ENCODE measurements at regions not wholly inside any gene's neighbourhood (a gene's known extent, or its start where the extent isn't known, plus 50 kb on each side); places are given as distances from the start of the nearest gene placed in this dataset.

DNA sequence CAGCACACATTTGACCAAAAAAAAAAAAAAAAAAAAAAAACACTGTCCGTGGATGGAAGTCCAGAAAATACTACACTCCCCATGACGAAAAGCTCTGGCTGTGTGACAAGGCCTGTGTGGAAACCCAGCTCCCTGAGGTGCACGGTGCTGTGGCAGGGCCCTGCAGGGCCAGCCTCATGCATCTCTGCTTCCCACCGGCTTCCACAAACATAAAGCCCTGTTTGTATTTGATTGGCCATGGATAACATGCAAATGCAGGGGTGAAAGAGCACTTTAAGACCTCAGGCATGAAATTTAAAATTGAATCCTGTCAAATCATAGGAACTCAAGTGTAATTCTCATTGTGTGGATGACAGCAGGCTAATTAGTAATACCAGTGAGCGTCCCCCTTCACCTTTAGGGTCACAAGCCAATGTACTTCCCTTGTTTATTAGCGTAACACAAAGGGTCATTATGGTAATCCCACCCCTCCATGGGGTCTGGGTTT, 757.2 kb downstream of the GALR1 start:
- no peak for DNase-seq (ENCODE audit: low read depth)
- H3K4me3 ChIP-seq (ENCODE audit: low read length), result no peak overlapping the region
- TF ChIP-seq, protein P1, sequence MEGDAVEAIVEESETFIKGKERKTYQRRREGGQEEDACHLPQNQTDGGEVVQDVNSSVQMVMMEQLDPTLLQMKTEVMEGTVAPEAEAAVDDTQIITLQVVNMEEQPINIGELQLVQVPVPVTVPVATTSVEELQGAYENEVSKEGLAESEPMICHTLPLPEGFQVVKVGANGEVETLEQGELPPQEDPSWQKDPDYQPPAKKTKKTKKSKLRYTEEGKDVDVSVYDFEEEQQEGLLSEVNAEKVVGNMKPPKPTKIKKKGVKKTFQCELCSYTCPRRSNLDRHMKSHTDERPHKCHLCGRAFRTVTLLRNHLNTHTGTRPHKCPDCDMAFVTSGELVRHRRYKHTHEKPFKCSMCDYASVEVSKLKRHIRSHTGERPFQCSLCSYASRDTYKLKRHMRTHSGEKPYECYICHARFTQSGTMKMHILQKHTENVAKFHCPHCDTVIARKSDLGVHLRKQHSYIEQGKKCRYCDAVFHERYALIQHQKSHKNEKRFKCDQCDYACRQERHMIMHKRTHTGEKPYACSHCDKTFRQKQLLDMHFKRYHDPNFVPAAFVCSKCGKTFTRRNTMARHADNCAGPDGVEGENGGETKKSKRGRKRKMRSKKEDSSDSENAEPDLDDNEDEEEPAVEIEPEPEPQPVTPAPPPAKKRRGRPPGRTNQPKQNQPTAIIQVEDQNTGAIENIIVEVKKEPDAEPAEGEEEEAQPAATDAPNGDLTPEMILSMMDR (conservative IDR thresholded peaks at IDR 0.05; ENCODE audit: low read length), result no peak

DNA sequence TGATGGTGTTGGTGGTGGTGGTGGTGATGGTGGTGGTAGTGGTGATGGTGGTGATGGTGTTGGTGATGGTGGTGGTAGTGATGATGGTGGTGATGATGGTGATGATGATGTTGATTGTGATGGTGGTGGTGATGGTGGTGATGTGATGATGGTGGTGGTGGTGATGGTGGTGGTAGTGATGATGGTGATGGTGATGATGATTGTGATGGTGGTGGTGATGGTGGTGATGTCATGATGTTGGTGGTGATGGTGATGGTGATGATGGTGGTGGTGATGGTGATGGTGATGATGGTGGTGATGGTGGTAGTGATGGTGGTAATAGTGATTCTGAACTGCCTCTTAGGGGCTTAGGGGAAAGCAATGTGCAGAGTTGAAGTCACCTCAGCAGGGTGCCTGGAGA, 760.7 kb downstream of the GALR1 start:
- no peak overlapping the region for H3K4me3 ChIP-seq (ENCODE audit: low read length)
- no peak for DNase-seq (ENCODE audit: low read depth)
- TF ChIP-seq, protein P1 (conservative IDR thresholded peaks at IDR 0.05; ENCODE audit: low read length), result no peak

DNA sequence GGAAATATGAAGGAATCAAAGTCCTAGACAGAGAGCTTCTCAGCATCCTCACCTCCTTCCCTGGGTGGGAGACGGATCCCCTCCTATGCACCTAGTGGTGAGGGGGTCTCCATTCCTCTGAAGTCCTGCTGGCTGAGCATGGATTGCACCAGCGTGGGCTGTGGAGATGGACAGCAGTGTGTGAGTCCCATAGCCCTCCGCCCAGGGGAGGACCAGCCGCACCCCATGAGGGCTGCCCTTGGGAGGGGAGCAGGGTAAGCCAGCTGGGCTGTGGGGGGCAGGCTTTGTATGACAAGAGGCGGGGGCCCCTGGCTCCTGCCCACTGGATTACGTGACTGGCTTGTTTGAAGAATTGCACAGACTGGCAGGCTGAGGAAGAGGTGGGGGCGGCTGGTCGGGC, 768.2 kb downstream of the GALR1 start:
- TF ChIP-seq, protein P1 (conservative IDR thresholded peaks at IDR 0.05; ENCODE audit: low read length), result no peak
- H3K4me3 ChIP-seq (ENCODE audit: low read length), result no peak overlapping the region
- no peak for DNase-seq (ENCODE audit: low read depth)

DNA sequence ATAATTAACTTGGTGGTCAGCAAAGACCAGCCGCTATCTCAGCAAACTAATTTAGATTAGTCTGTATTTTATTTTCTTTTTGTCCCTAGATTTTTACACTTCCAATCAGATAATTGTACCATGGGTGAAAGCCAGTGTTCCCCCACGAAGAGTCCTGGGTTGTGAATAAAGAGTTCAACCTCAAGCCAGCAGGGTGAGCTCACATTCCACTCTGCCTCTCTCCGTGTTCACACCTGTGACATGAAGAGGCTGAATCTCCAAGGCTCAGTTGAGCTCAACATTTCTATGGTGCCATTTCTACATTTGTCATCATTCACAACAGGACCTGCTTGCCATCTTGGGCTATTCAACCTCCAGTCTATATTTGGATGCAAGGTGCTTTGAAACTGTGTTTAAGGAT, 771.5 kb downstream of the GALR1 start:
- TF ChIP-seq, protein P1 (conservative IDR thresholded peaks at IDR 0.05; ENCODE audit: low read length), result no peak
- DNase-seq (ENCODE audit: low read depth), result no peak
- H3K4me3 ChIP-seq (ENCODE audit: low read length), result no peak overlapping the region

DNA sequence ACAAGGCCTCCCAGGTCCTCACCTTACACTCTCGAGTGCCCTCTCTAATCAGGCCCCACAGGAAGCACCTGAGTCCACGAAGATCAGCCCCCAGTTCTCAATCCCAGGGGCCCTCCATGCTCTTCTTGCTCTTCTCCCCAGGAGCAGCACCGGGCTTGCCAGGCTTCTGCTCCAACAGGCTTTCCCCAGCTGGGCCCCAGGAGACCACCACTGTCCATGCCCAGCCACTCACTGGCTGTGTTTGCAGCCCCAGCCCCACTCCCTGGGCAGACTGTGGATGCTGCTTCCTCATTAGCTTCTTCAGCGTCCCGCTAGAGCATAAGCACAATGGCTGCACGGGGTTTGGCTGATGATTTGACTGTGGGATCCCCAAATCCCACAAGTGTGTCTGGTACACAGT, 781.9 kb downstream of the GALR1 start:
- TF ChIP-seq, protein P1 (conservative IDR thresholded peaks at IDR 0.05; ENCODE audit: low read length), result no peak
- no peak overlapping the region for H3K4me3 ChIP-seq (ENCODE audit: low read length)
- DNase-seq (ENCODE audit: low read depth), result no peak

DNA sequence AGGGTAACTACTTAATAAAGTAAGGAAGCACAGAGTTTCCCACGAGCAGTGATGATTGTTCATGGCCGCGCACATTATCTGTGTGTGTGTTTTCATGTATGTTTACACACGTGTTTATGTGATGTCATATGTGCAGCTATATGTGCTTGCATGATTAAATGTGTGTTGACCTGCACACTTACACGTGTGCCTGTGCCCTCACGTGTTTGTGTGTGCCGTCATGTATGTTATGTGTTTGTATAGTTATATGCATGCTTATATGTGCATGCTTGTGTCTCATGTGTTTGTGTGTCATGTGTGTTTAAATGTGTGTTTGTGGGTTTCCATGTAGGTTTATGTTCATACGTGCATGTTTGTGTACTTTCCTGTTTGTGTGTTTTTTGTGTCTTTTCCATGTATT, 782.3 kb downstream of the GALR1 start:
- no peak overlapping the region for H3K4me3 ChIP-seq (ENCODE audit: low read length)
- TF ChIP-seq, protein P1 (conservative IDR thresholded peaks at IDR 0.05; ENCODE audit: low read length), result no peak
- DNase-seq (ENCODE audit: low read depth), result no peak

DNA sequence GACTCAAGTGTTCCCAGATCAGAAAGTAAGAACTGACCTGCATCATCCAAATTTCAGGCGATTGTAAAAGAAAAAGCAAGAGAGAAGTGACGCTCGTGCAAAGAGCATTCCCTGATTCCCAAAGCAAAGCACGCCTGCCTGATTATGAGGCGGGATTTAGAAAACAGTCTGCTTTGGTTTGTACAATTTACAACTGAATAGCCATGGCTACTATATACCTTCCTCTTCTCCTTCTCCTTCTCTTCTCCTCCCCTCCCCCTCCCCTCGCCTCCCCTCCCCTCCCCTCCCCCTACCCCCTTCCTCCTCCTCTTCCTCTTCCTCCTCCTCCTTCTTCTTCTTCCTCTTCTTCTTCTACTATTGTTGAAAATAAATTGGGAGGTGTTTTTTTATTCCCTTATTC, 782.9 kb downstream of the GALR1 start:
- H3K4me3 ChIP-seq (ENCODE audit: low read length), result no peak overlapping the region
- TF ChIP-seq, protein P1 (conservative IDR thresholded peaks at IDR 0.05; ENCODE audit: low read length), result no peak
- DNase-seq (ENCODE audit: low read depth), result no peak

All from AG10803 (cell line).